ENCODE measurements at regions not wholly inside any gene's neighbourhood (a gene's known extent, or its start where the extent isn't known, plus 50 kb on each side); places are given as distances from the start of the nearest gene placed in this dataset.

DNA sequence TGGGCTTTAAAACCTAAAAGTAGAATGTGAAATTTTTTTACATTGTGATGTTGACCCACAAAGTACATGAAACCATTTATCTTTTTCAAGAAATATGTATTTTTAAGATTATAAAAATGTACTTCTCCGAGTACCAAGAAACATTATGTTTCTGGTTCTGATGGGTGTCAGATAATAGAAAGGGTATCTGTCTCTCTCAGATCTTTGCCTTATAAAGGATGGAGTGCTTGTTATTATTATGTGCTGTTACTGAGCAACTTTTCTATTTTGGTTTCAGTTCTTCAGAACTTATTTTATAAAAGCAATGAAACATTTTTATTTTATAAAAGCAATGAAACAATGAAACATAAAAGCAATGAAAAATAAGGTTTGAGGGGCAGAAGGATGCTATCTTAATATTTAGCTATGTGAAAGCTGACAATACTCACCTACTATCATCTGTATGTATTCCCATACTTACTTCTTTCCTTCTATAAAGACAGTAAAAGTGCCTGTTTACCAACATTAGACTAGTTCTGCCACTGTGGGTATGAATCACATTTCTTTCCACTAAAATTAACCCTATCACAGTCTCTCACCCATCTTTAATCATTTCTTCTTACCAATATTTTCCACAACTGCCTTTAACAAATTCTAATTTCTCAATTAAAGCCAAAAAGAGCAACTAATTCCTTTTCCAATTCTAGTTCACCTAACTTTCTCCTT lies 540.7 kb upstream of the KCNMB2 start:
- TF ChIP-seq, protein P1, sequence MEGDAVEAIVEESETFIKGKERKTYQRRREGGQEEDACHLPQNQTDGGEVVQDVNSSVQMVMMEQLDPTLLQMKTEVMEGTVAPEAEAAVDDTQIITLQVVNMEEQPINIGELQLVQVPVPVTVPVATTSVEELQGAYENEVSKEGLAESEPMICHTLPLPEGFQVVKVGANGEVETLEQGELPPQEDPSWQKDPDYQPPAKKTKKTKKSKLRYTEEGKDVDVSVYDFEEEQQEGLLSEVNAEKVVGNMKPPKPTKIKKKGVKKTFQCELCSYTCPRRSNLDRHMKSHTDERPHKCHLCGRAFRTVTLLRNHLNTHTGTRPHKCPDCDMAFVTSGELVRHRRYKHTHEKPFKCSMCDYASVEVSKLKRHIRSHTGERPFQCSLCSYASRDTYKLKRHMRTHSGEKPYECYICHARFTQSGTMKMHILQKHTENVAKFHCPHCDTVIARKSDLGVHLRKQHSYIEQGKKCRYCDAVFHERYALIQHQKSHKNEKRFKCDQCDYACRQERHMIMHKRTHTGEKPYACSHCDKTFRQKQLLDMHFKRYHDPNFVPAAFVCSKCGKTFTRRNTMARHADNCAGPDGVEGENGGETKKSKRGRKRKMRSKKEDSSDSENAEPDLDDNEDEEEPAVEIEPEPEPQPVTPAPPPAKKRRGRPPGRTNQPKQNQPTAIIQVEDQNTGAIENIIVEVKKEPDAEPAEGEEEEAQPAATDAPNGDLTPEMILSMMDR (IDR thresholded peaks at IDR 0.05; ENCODE audit: low read depth, low read length, missing control alignments): no peak
- H3K4me3 ChIP-seq (replicated peaks; ENCODE audit: low read depth, low read length): no peak overlapping the region
- DNase-seq (ENCODE audit: extremely low read depth, low read depth): no peak

DNA sequence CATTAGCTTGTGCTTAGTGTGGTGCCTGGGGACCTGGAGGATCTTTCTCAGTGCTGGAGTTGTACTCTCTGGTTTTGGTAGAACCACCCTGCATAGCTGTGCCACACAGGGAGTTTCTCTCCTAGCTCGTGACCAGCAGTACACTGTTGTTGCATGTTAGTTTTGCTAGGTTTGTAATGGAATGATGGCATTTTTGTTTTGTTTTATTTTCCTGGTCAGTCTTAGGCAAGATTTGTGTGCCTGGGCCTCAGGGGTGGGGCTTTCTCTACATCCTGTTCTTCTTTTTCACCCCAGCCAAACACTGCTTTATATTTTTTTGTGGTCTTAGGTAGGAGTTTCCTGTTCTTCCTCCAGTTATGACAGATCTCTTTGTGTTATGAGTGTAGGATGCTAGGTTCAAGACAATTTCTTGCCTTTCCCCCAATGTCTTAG lies 534.5 kb upstream of the KCNMB2 start:
- no peak overlapping the region for H3K4me3 ChIP-seq (replicated peaks; ENCODE audit: low read depth, low read length)
- TF ChIP-seq, protein P1 (IDR thresholded peaks at IDR 0.05; ENCODE audit: low read depth, low read length, missing control alignments): no peak
- DNase-seq (ENCODE audit: extremely low read depth, low read depth): no peak

DNA sequence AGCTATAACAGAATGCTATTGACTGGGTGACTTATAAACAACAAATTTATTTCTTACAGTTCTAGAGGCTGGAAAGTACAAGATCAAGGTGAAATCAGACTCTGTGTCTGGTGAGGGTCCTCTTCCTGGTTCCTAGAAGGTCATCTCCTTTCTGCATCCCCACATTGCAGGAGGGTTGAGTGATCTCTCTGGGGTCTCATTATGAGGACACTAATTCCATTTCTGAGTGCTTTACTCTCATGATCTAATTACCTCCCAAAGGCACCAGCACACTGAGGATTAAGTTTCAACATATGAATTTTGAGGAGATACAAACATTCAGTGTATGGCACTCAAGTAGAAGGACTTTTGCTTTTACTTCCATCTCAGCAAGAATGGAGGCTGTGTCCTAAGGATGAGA lies 534.1 kb upstream of the KCNMB2 start:
- DNase-seq (ENCODE audit: extremely low read depth, low read depth): no peak
- H3K4me3 ChIP-seq (replicated peaks; ENCODE audit: low read depth, low read length): no peak overlapping the region
- TF ChIP-seq, protein P1 (IDR thresholded peaks at IDR 0.05; ENCODE audit: low read depth, low read length, missing control alignments): no peak

DNA sequence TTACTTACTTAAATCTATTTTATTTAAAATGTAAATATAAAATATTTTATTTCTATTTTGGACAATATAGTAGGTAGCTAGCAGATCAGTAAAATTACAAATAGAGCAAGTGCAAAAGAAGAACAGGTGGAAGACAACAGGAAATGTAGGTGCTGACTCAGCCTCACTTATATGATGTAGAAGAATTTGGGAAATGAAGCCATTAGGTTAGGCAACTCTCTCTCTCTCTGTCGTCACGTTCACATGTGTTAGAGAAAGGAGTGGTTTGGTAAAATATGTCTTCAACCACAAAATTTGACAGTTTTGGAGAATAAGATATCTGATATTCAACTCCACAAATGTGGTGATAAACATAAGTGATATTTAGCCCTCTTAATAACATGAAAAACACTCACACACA lies 532.5 kb upstream of the KCNMB2 start:
- no peak overlapping the region for H3K4me3 ChIP-seq (replicated peaks; ENCODE audit: low read depth, low read length)
- DNase-seq (ENCODE audit: extremely low read depth, low read depth): no peak
- TF ChIP-seq, protein P1 (IDR thresholded peaks at IDR 0.05; ENCODE audit: low read depth, low read length, missing control alignments): no peak

DNA sequence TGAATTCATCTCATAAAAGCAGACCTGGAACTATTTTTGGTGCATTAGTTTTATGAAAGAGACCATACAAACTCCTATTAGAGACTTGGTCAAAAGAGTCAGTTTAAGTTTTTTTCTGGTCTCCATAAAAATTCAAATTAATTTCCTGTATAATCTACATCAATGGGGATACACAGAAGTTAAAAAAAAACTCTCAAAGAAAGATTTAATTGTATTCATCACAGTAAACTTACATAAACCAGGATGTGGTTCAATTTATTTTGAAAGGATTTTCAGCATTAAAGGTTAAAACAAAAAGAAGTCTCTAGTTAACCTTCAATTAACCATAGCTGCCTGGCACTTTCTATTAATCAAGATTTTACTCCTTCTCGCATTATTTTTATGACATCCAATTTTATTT lies 530.3 kb upstream of the KCNMB2 start:
- no peak overlapping the region for H3K4me3 ChIP-seq (replicated peaks; ENCODE audit: low read depth, low read length)
- DNase-seq (ENCODE audit: extremely low read depth, low read depth): no peak
- TF ChIP-seq, protein P1 (IDR thresholded peaks at IDR 0.05; ENCODE audit: low read depth, low read length, missing control alignments): no peak

DNA sequence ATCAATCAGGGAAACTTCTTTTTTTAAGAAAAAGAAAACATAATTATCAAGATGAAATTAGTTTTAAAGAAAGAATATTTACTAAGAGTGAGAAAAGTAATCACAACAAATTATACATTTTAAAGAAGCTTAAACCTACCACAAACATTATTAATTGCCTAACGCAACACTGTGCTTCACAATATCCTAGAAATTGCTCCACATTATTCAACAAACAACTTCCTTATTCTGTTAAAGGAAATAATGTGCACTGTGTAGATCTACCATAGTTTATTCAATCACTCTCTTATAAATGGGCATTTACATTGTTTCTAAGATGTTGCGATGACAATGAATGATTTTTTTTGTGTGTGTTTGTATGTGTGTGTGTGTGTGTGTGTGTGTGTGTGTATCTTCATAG lies 525.9 kb upstream of the KCNMB2 start:
- no peak for DNase-seq (ENCODE audit: extremely low read depth, low read depth)
- TF ChIP-seq, protein P1 (IDR thresholded peaks at IDR 0.05; ENCODE audit: low read depth, low read length, missing control alignments): no peak
- H3K4me3 ChIP-seq (replicated peaks; ENCODE audit: low read depth, low read length): no peak overlapping the region

DNA sequence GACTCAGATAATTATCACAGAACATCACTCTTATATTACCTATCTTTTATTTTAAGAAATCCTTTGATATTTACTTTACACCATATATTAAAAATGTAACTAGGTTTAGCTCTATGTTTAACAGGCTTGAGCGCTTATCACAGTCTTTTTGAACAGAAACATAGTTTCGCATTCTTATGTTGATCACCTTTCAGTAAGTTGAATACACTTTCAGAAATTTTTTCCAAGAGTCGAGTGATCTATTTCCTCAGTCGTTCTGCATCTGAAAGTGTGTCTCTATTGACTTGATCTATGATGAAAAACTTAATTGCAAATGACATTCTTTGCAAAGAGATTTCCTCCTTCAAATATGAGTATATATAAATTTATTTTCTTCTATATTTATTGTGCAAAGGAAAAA lies 516.6 kb upstream of the KCNMB2 start:
- TF ChIP-seq, protein P1 (IDR thresholded peaks at IDR 0.05; ENCODE audit: low read depth, low read length, missing control alignments): no peak
- no peak overlapping the region for H3K4me3 ChIP-seq (replicated peaks; ENCODE audit: low read depth, low read length)
- DNase-seq (ENCODE audit: extremely low read depth, low read depth): no peak

Measured in HFF-Myc (cell line).